GM12878 (cell line): ENCODE measurements at regions not wholly inside any gene's neighbourhood (a gene's known extent, or its start where the extent isn't known, plus 50 kb on each side); places are given as distances from the start of the nearest gene placed in this dataset.

Source experiments
- ATAC-seq: fragments of 200-7000 bp; cut with Tn5 transposase; 3 replicates; pipeline ENCODE4 v1.9.1; 2020; ENCODE audit warnings: mild to moderate bottlenecking, moderate library complexity
- BruUV-seq: library from RNA; stranded (reverse); fragments of 400-500 nt; replicated peaks from 2 replicates; lab custom pipeline; 2021; lab: Mats Ljungman, UMichigan
- CTCF ChIA-PET: fragments of 300-600 bp; sonication (Branson Sonifier 250); formaldehyde crosslinking; extraction: SDS; loops from one replicate; lab custom pipeline; 2021; ENCODE audit warnings: inconsistent platforms; lab: Yijun Ruan, JAX
- POLR2A ChIA-PET: fragments of 350-600 bp; formaldehyde crosslinking; extraction: SDS; loops from one replicate; lab custom pipeline; 2021; ENCODE audit warnings: inconsistent platforms; lab: Charles Lee
- RAD21 ChIA-PET: fragments of 300-600 bp; sonication (Branson Sonifier 250); formaldehyde crosslinking; loops from one replicate; lab custom pipeline; 2023; ENCODE audit warnings: antibody characterized with exemption; ENCODE audit not compliant: unreplicated experiment; lab: Charles Lee
- SMC1A ChIA-PET: fragments of 300-600 bp; sonication (Branson Sonifier 250); formaldehyde crosslinking; loops from one replicate; lab custom pipeline; 2023; ENCODE audit not compliant: unreplicated experiment, uncharacterized antibody; lab: Charles Lee
- DNase-seq: peaks from one replicate; pipeline ENCODE4 v3.0.0-alpha.2; 2011; ENCODE audit warnings: low read depth, low spot score
- FAIRE-seq: peaks from 3 replicates; lab custom pipeline; 2011; peaks lifted over from hg19 to GRCh38; lab: Jason Lieb, UNC
- H2AFZ ChIP-seq: 2 replicates; pipeline ENCODE4 v1.6.0; 2011; ENCODE audit warnings: low read depth, low read length, control low read depth; ENCODE audit not compliant: control insufficient read depth
- H3K27ac ChIP-seq: 2 replicates; pipeline ENCODE4 v1.5.1; 2011; ENCODE audit warnings: control low read depth; ENCODE audit not compliant: control insufficient read depth, insufficient read depth
- H3K27me3 ChIP-seq, 2 experiments: replicated peaks in 1 of 2; 2 replicates each; pipeline versions ENCODE4 v1.6.0 to v1.6.1; 2011; ENCODE audit warnings: low read length in 1 of 2; ENCODE audit not compliant: control insufficient read depth in 2 of 2, insufficient read depth in 2 of 2
- H3K36me3 ChIP-seq, 2 experiments: 2 replicates each; pipeline ENCODE4 v1.5.1; 2011; ENCODE audit warnings: low read length in 1 of 2; ENCODE audit not compliant: control insufficient read depth in 2 of 2, insufficient read depth in 2 of 2
- H3K4me1 ChIP-seq: 2 replicates; pipeline ENCODE4 v1.6.1; 2011; ENCODE audit warnings: mild to moderate bottlenecking, low read length, moderate library complexity, mixed read lengths; ENCODE audit not compliant: control insufficient read depth, insufficient read depth
- H3K4me2 ChIP-seq: 2 replicates; pipeline ENCODE4 v1.6.0; 2011; ENCODE audit warnings: control low read depth; ENCODE audit not compliant: control insufficient read depth, insufficient read depth
- H3K4me3 ChIP-seq: fragments of 200-600 bp; sonication (generic); 2 replicates; pipeline ENCODE4 v1.5.1; 2016
- H3K79me2 ChIP-seq: 2 replicates; pipeline ENCODE4 v1.6.0; 2011; ENCODE audit warnings: low read length; ENCODE audit not compliant: control insufficient read depth, insufficient read depth
- H3K9ac ChIP-seq: 2 replicates; pipeline ENCODE4 v1.8.0; 2011; ENCODE audit warnings: low read length, control low read depth, mixed read lengths; ENCODE audit not compliant: control insufficient read depth, insufficient read depth
- H3K9me3 ChIP-seq: replicated peaks from 3 replicates; pipeline ENCODE4 v1.5.1; 2011; ENCODE audit warnings: mild to moderate bottlenecking, low read length; ENCODE audit not compliant: control insufficient read depth, insufficient read depth
- H4K20me1 ChIP-seq: 2 replicates; pipeline ENCODE4 v1.6.0; 2011; ENCODE audit not compliant: control insufficient read depth, insufficient read depth
- CREM ChIP-seq: IDR thresholded peaks from 2 replicates; pipeline ENCODE4 v1.6.1; 2014; ENCODE audit warnings: antibody characterized with exemption, low read depth
- EED ChIP-seq: sonication (generic); IDR thresholded peaks from 2 replicates; pipeline ENCODE4 v1.6.1; 2016; ENCODE audit warnings: antibody characterized with exemption, low read depth
- JUNB ChIP-seq: IDR thresholded peaks from 2 replicates; pipeline ENCODE4 v1.6.1; 2016; ENCODE audit warnings: antibody characterized with exemption, mild to moderate bottlenecking
- MEF2B ChIP-seq: fragments of 450-650 bp; IDR thresholded peaks from 2 replicates; pipeline ENCODE4 v1.6.1; 2018; ENCODE audit warnings: mild to moderate bottlenecking, moderate library complexity; ENCODE audit not compliant: partially characterized antibody, poor library complexity, severe bottlenecking
- NR2C1 ChIP-seq: fragments of 450-650 bp; IDR thresholded peaks from 2 replicates; pipeline ENCODE4 v1.6.1; 2017; ENCODE audit warnings: antibody characterized with exemption, mild to moderate bottlenecking, moderate library complexity
- NR2F1 ChIP-seq: fragments of 450-650 bp; conservative IDR thresholded peaks from 2 replicates; pipeline ENCODE4 v1.6.1; 2017; ENCODE audit warnings: mild to moderate bottlenecking
- POLR2AphosphoS2 ChIP-seq: IDR thresholded peaks from 2 replicates; pipeline ENCODE4 v1.6.1; 2011; ENCODE audit warnings: low read depth, mild to moderate bottlenecking, low read length, improper control_type of control experiment, moderate library complexity
- POLR2AphosphoS5 ChIP-seq: IDR thresholded peaks from 2 replicates; pipeline ENCODE4 v1.6.1; 2011; ENCODE audit warnings: mild to moderate bottlenecking, low read length, inconsistent platforms
- SMARCA5 ChIP-seq: fragments of 450-650 bp; IDR thresholded peaks from 2 replicates; pipeline ENCODE4 v1.6.1; 2017; ENCODE audit warnings: mild to moderate bottlenecking
- SMC3 ChIP-seq: IDR thresholded peaks from 2 replicates; pipeline ENCODE4 v1.6.1; 2011; ENCODE audit warnings: low read length, improper control_type of control experiment, borderline replicate concordance
- SP1 ChIP-seq: IDR thresholded peaks from one replicate; pipeline ENCODE4 v1.6.1; 2011; ENCODE audit warnings: low read depth, low read length
- SUPT20H ChIP-seq: IDR thresholded peaks from 2 replicates; pipeline ENCODE4 v1.6.1; 2011; ENCODE audit warnings: low read depth, mild to moderate bottlenecking, low read length, moderate library complexity, borderline replicate concordance; ENCODE audit not compliant: control insufficient read depth
- TARDBP ChIP-seq: IDR thresholded peaks from 2 replicates; pipeline ENCODE4 v1.6.1; 2016; ENCODE audit warnings: borderline replicate concordance
- USF2 ChIP-seq: IDR thresholded peaks from 2 replicates; pipeline ENCODE4 v1.6.1; 2011; ENCODE audit warnings: low read depth, low read length, improper control_type of control experiment, borderline replicate concordance
- WGBS: methylation state at CpG from one replicate; pipeline ENCODE4 v1.1.6; 2016; ENCODE audit warnings: low lambda C conversion rate; ENCODE audit not compliant: insufficient replicate concordance, insufficient coverage; ENCODE audit errors: missing lambda C conversion rate; 5-methylcytosine and 5-hydroxymethylcytosine counted together
- in situ Hi-C: fragments of 300-500 bp; cut with MboI; formaldehyde crosslinking; loops from 9 replicates; pipeline ENCODE4 v1.14.3; 2018; ENCODE audit warnings: mixed read lengths
- intact Hi-C: fragments of 100-400 bp; cut with micrococcal nuclease; formaldehyde crosslinking; loops from one replicate; pipeline ENCODE4 v1.14.2; 2022; ENCODE audit not compliant: unreplicated experiment
- TF ChIP-seq, protein P1 (sequence below): fragments of 450-650 bp; IDR thresholded peaks from 2 replicates; pipeline ENCODE4 v1.6.1; 2017; ENCODE audit warnings: mild to moderate bottlenecking, low read depth, inconsistent platforms; ENCODE audit not compliant: poor library complexity, severe bottlenecking
- TF ChIP-seq, protein P2 (sequence below): IDR thresholded peaks from 2 replicates; pipeline ENCODE4 v1.6.1; 2012; ENCODE audit warnings: low read depth, low read length, improper control_type of control experiment

DNA sequence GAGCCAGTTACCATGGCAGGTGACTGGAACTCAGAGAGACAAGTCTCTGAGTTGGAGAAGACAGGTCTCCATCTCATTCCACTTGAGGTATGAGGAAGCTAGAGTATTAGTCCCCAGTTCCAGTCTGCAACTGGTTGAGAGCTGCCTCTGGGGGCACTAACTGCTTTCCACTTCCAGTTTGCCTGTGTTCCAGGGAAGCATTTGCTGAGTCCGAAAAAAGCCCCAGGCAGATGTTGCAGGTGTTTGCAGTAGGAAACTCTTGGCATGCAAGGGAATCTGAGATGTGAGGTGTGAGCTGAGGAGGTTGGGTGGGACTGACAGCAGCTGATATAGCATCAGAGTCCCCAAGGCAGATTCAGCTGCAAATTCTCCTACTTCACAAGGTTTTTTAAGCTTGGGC is 272.2 kb upstream of the CASK start:
- TF ChIP-seq SP1 (no peak), POLR2AphosphoS5 (no peak), SMARCA5 (no peak), TARDBP (no peak)
- H3K4me2 ChIP-seq: no peak overlapping the region
- in situ Hi-C loops: no loop called here
- H3K36me3 ChIP-seq: no peaks in the 10 kb centered on the region
- no peaks in the 10 kb centered on the region for H3K79me2 ChIP-seq
- intact Hi-C loops: no loop called here
- 0% methylated on average over 1 of the region's 1 CpG for WGBS
- H3K9me3 ChIP-seq: no peaks in the 10 kb centered on the region
- no TSS peak for BruUV-seq
- DNase-seq: no peak
- SMC1A ChIA-PET: interaction anchor here (0.8 kb wide), 1 partner anchor 15 kb away, joined by 3 read pairs; no protein-coding TSS in a partner anchor
- H3K4me3 ChIP-seq: no peak overlapping the region
- FAIRE-seq: no peak
- H3K27ac ChIP-seq: no peak overlapping the region
- no peak overlapping the region for H2AFZ ChIP-seq
- no peak overlapping the region for H3K9ac ChIP-seq
- CTCF ChIA-PET: interaction anchor here (1.1 kb wide), 1 partner anchor 397 kb away, joined by 3 read pairs; no protein-coding TSS in a partner anchor
- no peaks in the 10 kb centered on the region for H3K27me3 ChIP-seq
- H4K20me1 ChIP-seq: no peaks in the 10 kb centered on the region
- RAD21 ChIA-PET: interaction anchor here (0.9 kb wide), 1 partner anchor 397 kb away, joined by 3 read pairs; no protein-coding TSS in a partner anchor
- POLR2A ChIA-PET: no interaction called here
- ATAC-seq: no peak
- H3K4me1 ChIP-seq: no peaks in the 10 kb centered on the region

DNA sequence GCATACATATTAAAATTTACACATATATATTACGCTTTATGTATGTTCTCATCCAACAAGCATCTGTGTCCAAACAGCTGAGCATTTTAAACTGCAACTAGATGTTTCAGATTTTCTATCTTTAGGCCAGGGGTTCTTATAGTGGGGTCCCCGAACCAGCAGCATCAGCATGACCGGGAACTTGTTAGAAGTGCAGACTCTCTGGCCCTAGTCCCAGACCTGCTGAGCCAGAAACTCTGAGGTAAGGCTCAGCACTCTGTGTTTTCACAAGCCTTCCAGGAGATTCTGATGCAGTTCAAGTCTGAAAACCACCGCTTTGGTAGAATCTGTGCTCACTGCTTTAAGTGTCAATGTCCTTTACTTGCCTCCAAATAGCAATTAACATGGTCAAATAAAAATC is 266.2 kb upstream of the CASK start:
- in situ Hi-C loops (no loop called here), intact Hi-C loops (no loop called here)
- H2AFZ ChIP-seq: no peak overlapping the region
- no peak overlapping the region for H3K27ac ChIP-seq
- SMC1A ChIA-PET: no interaction called here
- H3K4me2 ChIP-seq: no peak overlapping the region
- no peaks in the 10 kb centered on the region for H3K27me3 ChIP-seq
- no peaks in the 10 kb centered on the region for H4K20me1 ChIP-seq
- H3K9me3 ChIP-seq: no peaks in the 10 kb centered on the region
- H3K36me3 ChIP-seq: no peaks in the 10 kb centered on the region
- RAD21 ChIA-PET: no interaction called here
- ATAC-seq: no peak
- WGBS: 18% methylated on average over 4 of the region's 4 CpGs
- H3K79me2 ChIP-seq: no peaks in the 10 kb centered on the region
- CTCF ChIA-PET: no interaction called here
- FAIRE-seq: no peak
- DNase-seq: no peak
- H3K4me3 ChIP-seq: no peak overlapping the region
- BruUV-seq: no TSS peak
- no peaks in the 10 kb centered on the region for H3K4me1 ChIP-seq
- POLR2A ChIA-PET: no interaction called here
- no peak overlapping the region for H3K9ac ChIP-seq
- TF ChIP-seq JUNB: no peak
- no peak for TF ChIP-seq POLR2AphosphoS2
- no peak for TF ChIP-seq NR2F1
- TF ChIP-seq USF2: no peak
- no peak for TF ChIP-seq CREM
- TF ChIP-seq, protein P1, sequence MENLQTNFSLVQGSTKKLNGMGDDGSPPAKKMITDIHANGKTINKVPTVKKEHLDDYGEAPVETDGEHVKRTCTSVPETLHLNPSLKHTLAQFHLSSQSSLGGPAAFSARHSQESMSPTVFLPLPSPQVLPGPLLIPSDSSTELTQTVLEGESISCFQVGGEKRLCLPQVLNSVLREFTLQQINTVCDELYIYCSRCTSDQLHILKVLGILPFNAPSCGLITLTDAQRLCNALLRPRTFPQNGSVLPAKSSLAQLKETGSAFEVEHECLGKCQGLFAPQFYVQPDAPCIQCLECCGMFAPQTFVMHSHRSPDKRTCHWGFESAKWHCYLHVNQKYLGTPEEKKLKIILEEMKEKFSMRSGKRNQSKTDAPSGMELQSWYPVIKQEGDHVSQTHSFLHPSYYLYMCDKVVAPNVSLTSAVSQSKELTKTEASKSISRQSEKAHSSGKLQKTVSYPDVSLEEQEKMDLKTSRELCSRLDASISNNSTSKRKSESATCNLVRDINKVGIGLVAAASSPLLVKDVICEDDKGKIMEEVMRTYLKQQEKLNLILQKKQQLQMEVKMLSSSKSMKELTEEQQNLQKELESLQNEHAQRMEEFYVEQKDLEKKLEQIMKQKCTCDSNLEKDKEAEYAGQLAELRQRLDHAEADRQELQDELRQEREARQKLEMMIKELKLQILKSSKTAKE: no peak
- no peak for TF ChIP-seq MEF2B
- TF ChIP-seq EED: no peak
- no peak for TF ChIP-seq SMC3
- TF ChIP-seq SUPT20H: no peak
- no peak for TF ChIP-seq SMARCA5
- TF ChIP-seq NR2C1: no peak
- TF ChIP-seq, protein P2, sequence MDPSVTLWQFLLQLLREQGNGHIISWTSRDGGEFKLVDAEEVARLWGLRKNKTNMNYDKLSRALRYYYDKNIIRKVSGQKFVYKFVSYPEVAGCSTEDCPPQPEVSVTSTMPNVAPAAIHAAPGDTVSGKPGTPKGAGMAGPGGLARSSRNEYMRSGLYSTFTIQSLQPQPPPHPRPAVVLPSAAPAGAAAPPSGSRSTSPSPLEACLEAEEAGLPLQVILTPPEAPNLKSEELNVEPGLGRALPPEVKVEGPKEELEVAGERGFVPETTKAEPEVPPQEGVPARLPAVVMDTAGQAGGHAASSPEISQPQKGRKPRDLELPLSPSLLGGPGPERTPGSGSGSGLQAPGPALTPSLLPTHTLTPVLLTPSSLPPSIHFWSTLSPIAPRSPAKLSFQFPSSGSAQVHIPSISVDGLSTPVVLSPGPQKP: no peak
